ENCODE measurements at regions not wholly inside any gene's neighbourhood (a gene's known extent, or its start where the extent isn't known, plus 50 kb on each side); places are given as distances from the start of the nearest gene placed in this dataset.
A peak's percentile ranks its signal among the peaks of the same experiment; 100 is the strongest.

- Histone ChIP-seq H3K4me2 (ENCODE audit: low read length) (no peak overlapping the region), H3K18ac (ENCODE audit: low read length) (no peak overlapping the region), H3K27ac (ENCODE audit: low read depth, low read length) (no peak overlapping the region), H2BK5ac (ENCODE audit: low read depth, low read length, poor library complexity) (no peak overlapping the region), H2AFZ (ENCODE audit: insufficient read depth, low read length, poor library complexity) (no peak overlapping the region), H3K23ac (ENCODE audit: low read length) (no peak overlapping the region), H3K9ac (ENCODE audit: low read length) (no peak overlapping the region), H4K12ac (ENCODE audit: low read depth, low read length) (no peak overlapping the region), H2BK12ac (ENCODE audit: low read length) (no peak overlapping the region), H4K8ac (ENCODE audit: low read depth, low read length) (no peak overlapping the region), H2BK120ac (ENCODE audit: insufficient read depth, low read length, poor library complexity) (no peak overlapping the region), H3K79me1 (ENCODE audit: low read length) (no peaks in the 10 kb centered on the region), H3K79me2 (ENCODE audit: control insufficient read depth, insufficient read depth, low read length, poor library complexity) (no peaks in the 10 kb centered on the region), H3K4me1 (ENCODE audit: control insufficient read depth in 1 of 2, insufficient read depth in 2 of 2, low read length in 2 of 2) (no peaks in the 10 kb centered on the region), H3K14ac (ENCODE audit: low read length) (no peak overlapping the region), H3K27me3 (ENCODE audit: insufficient read depth, low read length) (no peaks in the 10 kb centered on the region), H4K91ac (ENCODE audit: low read depth, low read length) (no peak overlapping the region), H2AK5ac (ENCODE audit: low read length) (no peak overlapping the region), H3K4me3 (ENCODE audit: low read depth, low read length) (no peak overlapping the region), H3K9me3 (ENCODE audit: insufficient read depth, low read depth, low read length) (no peaks in the 10 kb centered on the region), H3K4ac (ENCODE audit: low read depth, low read length) (no peak overlapping the region), H3K36me3 (ENCODE audit: control insufficient read depth in 1 of 2, insufficient read depth in 2 of 2, low read length in 2 of 2) (no peaks in the 10 kb centered on the region)
- WGBS (ENCODE audit: extremely low coverage, insufficient coverage, insufficient read length), result no CpG with 5 or more reads among the region's 4 CpGs
- no peak for DNase-seq
Measured at GRCh38 chr5:79864364-79864763, 126.7 kb downstream of the MTX3 start.

DNA sequence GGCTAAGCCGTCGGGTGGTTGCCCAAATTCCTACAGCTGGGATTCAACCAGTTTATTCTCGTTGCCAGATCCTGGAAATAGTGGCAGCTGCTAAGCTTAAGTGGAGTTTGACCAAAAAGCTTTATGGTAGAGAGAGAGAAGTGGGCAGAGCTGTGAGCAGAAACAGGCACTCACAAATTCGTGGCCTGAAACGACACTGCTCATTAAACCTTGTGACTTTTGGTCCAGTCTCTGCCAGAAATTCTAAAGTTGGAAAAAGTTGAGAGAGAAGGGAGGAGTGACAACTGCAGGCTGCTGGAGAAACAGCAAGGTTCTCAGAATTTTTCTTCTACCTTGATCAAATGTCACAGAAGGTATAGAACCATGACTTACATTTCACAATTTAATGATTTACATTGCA lies 131.5 kb downstream of the MTX3 start:
- no peak overlapping the region for H3K23ac ChIP-seq (ENCODE audit: low read length)
- H3K27ac ChIP-seq (ENCODE audit: low read depth, low read length), result no peak overlapping the region
- H4K8ac ChIP-seq (ENCODE audit: low read depth, low read length), result no peak overlapping the region
- H3K79me2 ChIP-seq (ENCODE audit: control insufficient read depth, insufficient read depth, low read length, poor library complexity), result no peaks in the 10 kb centered on the region
- H3K18ac ChIP-seq (ENCODE audit: low read length), result no peak overlapping the region
- WGBS (ENCODE audit: extremely low coverage, insufficient coverage, insufficient read length), result no CpG with 5 or more reads among the region's 5 CpGs
- H4K91ac ChIP-seq (ENCODE audit: low read depth, low read length), result no peak overlapping the region
- H3K4me2 ChIP-seq (ENCODE audit: low read length), result no peak overlapping the region
- H3K36me3 ChIP-seq (ENCODE audit: control insufficient read depth in 1 of 2, insufficient read depth in 2 of 2, low read length in 2 of 2), result no peaks in the 10 kb centered on the region
- no peaks in the 10 kb centered on the region for H3K27me3 ChIP-seq (ENCODE audit: insufficient read depth, low read length)
- H3K4me3 ChIP-seq (ENCODE audit: low read depth, low read length), result no peak overlapping the region
- H3K4me1 ChIP-seq (ENCODE audit: control insufficient read depth in 1 of 2, insufficient read depth in 2 of 2, low read length in 2 of 2), result no peaks in the 10 kb centered on the region
- H2AFZ ChIP-seq (ENCODE audit: insufficient read depth, low read length, poor library complexity), result no peak overlapping the region
- H3K14ac ChIP-seq (ENCODE audit: low read length), result no peak overlapping the region
- no peak overlapping the region for H2BK120ac ChIP-seq (ENCODE audit: insufficient read depth, low read length, poor library complexity)
- no peak overlapping the region for H2BK12ac ChIP-seq (ENCODE audit: low read length)
- no peak for DNase-seq
- H2BK5ac ChIP-seq (ENCODE audit: low read depth, low read length, poor library complexity), result no peak overlapping the region
- H3K4ac ChIP-seq (ENCODE audit: low read depth, low read length), result no peak overlapping the region
- no peak overlapping the region for H4K12ac ChIP-seq (ENCODE audit: low read depth, low read length)
- H2AK5ac ChIP-seq (ENCODE audit: low read length), result no peak overlapping the region
- H3K9me3 ChIP-seq (ENCODE audit: insufficient read depth, low read depth, low read length), result no peaks in the 10 kb centered on the region
- no peak overlapping the region for H3K9ac ChIP-seq (ENCODE audit: low read length)
- H3K79me1 ChIP-seq (ENCODE audit: low read length), result no peaks in the 10 kb centered on the region

- no CpG with 5 or more reads among the region's 2 CpGs for WGBS (ENCODE audit: extremely low coverage, insufficient coverage, insufficient read length)
Measured at GRCh38 chr5:79858410-79858723, 132.7 kb downstream of the MTX3 start.

GRCh38 chr5:79857714-79858409 lies 133.2 kb downstream of the MTX3 start:
- no peak overlapping the region for H3K4me3 ChIP-seq (ENCODE audit: low read depth, low read length)
- no peaks in the 10 kb centered on the region for H3K9me3 ChIP-seq (ENCODE audit: insufficient read depth, low read depth, low read length)
- no peak overlapping the region for H4K12ac ChIP-seq (ENCODE audit: low read depth, low read length)
- H3K27me3 ChIP-seq (ENCODE audit: insufficient read depth, low read length), result no peaks in the 10 kb centered on the region
- peak; percentile 56 to 91 for DNase-seq
- no peaks in the 10 kb centered on the region for H3K36me3 ChIP-seq (ENCODE audit: control insufficient read depth in 1 of 2, insufficient read depth in 2 of 2, low read length in 2 of 2)
- H2AFZ ChIP-seq (ENCODE audit: insufficient read depth, low read length, poor library complexity), result no peak overlapping the region
- H2AK5ac ChIP-seq (ENCODE audit: low read length), result no peak overlapping the region
- H3K4me2 ChIP-seq (ENCODE audit: low read length), result no peak overlapping the region
- H3K4me1 ChIP-seq (ENCODE audit: control insufficient read depth in 1 of 2, insufficient read depth in 2 of 2, low read length in 2 of 2), result no peaks in the 10 kb centered on the region
- H3K9ac ChIP-seq (ENCODE audit: low read length), result no peak overlapping the region
- no peak overlapping the region for H3K4ac ChIP-seq (ENCODE audit: low read depth, low read length)
- H3K14ac ChIP-seq (ENCODE audit: low read length), result no peak overlapping the region
- H2BK120ac ChIP-seq (ENCODE audit: insufficient read depth, low read length, poor library complexity), result no peak overlapping the region
- no peak overlapping the region for H2BK12ac ChIP-seq (ENCODE audit: low read length)
- no peak overlapping the region for H2BK5ac ChIP-seq (ENCODE audit: low read depth, low read length, poor library complexity)
- H4K91ac ChIP-seq (ENCODE audit: low read depth, low read length), result no peak overlapping the region
- no peak overlapping the region for H3K18ac ChIP-seq (ENCODE audit: low read length)
- H3K79me1 ChIP-seq (ENCODE audit: low read length), result no peaks in the 10 kb centered on the region
- H3K23ac ChIP-seq (ENCODE audit: low read length), result no peak overlapping the region
- WGBS (ENCODE audit: extremely low coverage, insufficient coverage, insufficient read length), result no CpG with 5 or more reads among the region's 9 CpGs
- no peaks in the 10 kb centered on the region for H3K79me2 ChIP-seq (ENCODE audit: control insufficient read depth, insufficient read depth, low read length, poor library complexity)
- no peak overlapping the region for H3K27ac ChIP-seq (ENCODE audit: low read depth, low read length)
- no peak overlapping the region for H4K8ac ChIP-seq (ENCODE audit: low read depth, low read length)

More at GRCh38 chr5:79858410-79858723, 132.7 kb downstream of the MTX3 start:
- Histone ChIP-seq H3K4me3 (ENCODE audit: low read depth, low read length) (no peak overlapping the region), H2BK120ac (ENCODE audit: insufficient read depth, low read length, poor library complexity) (no peak overlapping the region), H4K8ac (ENCODE audit: low read depth, low read length) (no peak overlapping the region), H3K4me2 (ENCODE audit: low read length) (no peak overlapping the region), H3K79me2 (ENCODE audit: control insufficient read depth, insufficient read depth, low read length, poor library complexity) (no peaks in the 10 kb centered on the region), H3K14ac (ENCODE audit: low read length) (no peak overlapping the region), H2AFZ (ENCODE audit: insufficient read depth, low read length, poor library complexity) (no peak overlapping the region), H3K27me3 (ENCODE audit: insufficient read depth, low read length) (no peaks in the 10 kb centered on the region), H3K36me3 (ENCODE audit: control insufficient read depth in 1 of 2, insufficient read depth in 2 of 2, low read length in 2 of 2) (no peaks in the 10 kb centered on the region), H3K79me1 (ENCODE audit: low read length) (no peaks in the 10 kb centered on the region), H3K4me1 (ENCODE audit: control insufficient read depth in 1 of 2, insufficient read depth in 2 of 2, low read length in 2 of 2) (no peaks in the 10 kb centered on the region), H3K23ac (ENCODE audit: low read length) (no peak overlapping the region), H3K27ac (ENCODE audit: low read depth, low read length) (no peak overlapping the region), H3K18ac (ENCODE audit: low read length) (no peak overlapping the region), H2BK5ac (ENCODE audit: low read depth, low read length, poor library complexity) (no peak overlapping the region), H4K91ac (ENCODE audit: low read depth, low read length) (no peak overlapping the region), H4K12ac (ENCODE audit: low read depth, low read length) (no peak overlapping the region), H2AK5ac (ENCODE audit: low read length) (no peak overlapping the region), H3K4ac (ENCODE audit: low read depth, low read length) (no peak overlapping the region), H2BK12ac (ENCODE audit: low read length) (no peak overlapping the region), H3K9ac (ENCODE audit: low read length) (no peak overlapping the region), H3K9me3 (ENCODE audit: insufficient read depth, low read depth, low read length) (no peaks in the 10 kb centered on the region)
- no peak for DNase-seq
